ENCODE measurements at regions not wholly inside any gene's neighbourhood (a gene's known extent, or its start where the extent isn't known, plus 50 kb on each side); places are given as distances from the start of the nearest gene placed in this dataset.

GRCh38 chr1:40921981-40922677, 57.4 kb upstream of the CTPS1 start (continued):
- TF ChIP-seq REST (IDR thresholded peaks at IDR 0.05; ENCODE audit: low read depth, low read length) (no peak), RAD21 (IDR thresholded peaks at IDR 0.05; ENCODE audit: low read length) (no peak), JUND (IDR thresholded peaks at IDR 0.05) (no peak), NRF1 (IDR thresholded peaks at IDR 0.05; ENCODE audit: low read depth, low read length) (no peak), RCOR1 (IDR thresholded peaks at IDR 0.05; ENCODE audit: low read length) (no peak), CHD2 (IDR thresholded peaks at IDR 0.05; ENCODE audit: low read length, partially characterized antibody) (no peak), FOXJ3 (CRISPR knock-in tag; IDR thresholded peaks at IDR 0.05) (no peak), POLR2AphosphoS5 (IDR thresholded peaks at IDR 0.05; ENCODE audit: low read depth, low read length) (no peak)

- Histone ChIP-seq H3K27ac (ENCODE audit: low read depth in 2 of 2, low read length in 1 of 2) (no peak overlapping the region), H3K27me3 (ENCODE audit: insufficient read depth) (no peaks in the 10 kb centered on the region), H3K4me2 (no peak overlapping the region), H3K4me3 (ENCODE audit: low read depth in 2 of 2, low read length in 1 of 2) (no peak overlapping the region), H3K36me3 (replicated peaks in 1 of 2; ENCODE audit: control insufficient read depth in 1 of 2, insufficient read depth in 2 of 2, low read length in 1 of 2) (no peaks in the 10 kb centered on the region), H3K9me2 (no peaks in the 10 kb centered on the region), H3K9ac (no peak overlapping the region), H3K79me2 (ENCODE audit: insufficient read depth) (no peaks in the 10 kb centered on the region), H2AFZ (ENCODE audit: low read depth) (no peak overlapping the region), H4K20me1 (ENCODE audit: insufficient read depth) (no peaks in the 10 kb centered on the region), H3F3A (replicated peaks; ENCODE audit: insufficient read depth) (peaks cover 2% of the 10 kb centered on the region), H3K9me3 (no peaks in the 10 kb centered on the region), H3K4me1 (ENCODE audit: control insufficient read depth in 1 of 2, insufficient read depth in 2 of 2, low read depth in 1 of 2, low read length in 1 of 2) (peaks cover 0 to 3% of the 10 kb centered on the region in 2 experiments; a peak in 1 of 4 replicates)
- ChIA-PET CTCF (interaction anchor here (2.0 kb wide), 2 partner anchors 29 to 73 kb away, joined by 11 to 13 read pairs; no protein-coding TSS in a partner anchor), POLR2A (no interaction called here)
- TF ChIP-seq SMC3 (IDR thresholded peaks at IDR 0.05; ENCODE audit: low read depth, low read length) = no peak
- TF ChIP-seq RAD21 (IDR thresholded peaks at IDR 0.05; ENCODE audit: low read length) = no peak
- no peak for TF ChIP-seq NFIC (IDR thresholded peaks at IDR 0.05; ENCODE audit: borderline replicate concordance)
- TF ChIP-seq NRF1 (IDR thresholded peaks at IDR 0.05; ENCODE audit: low read depth, low read length) = no peak
- no peak for TF ChIP-seq ELF1 (IDR thresholded peaks at IDR 0.05)
- no peak for TF ChIP-seq PBX3 (IDR thresholded peaks at IDR 0.05)
- no peak for TF ChIP-seq MAX (IDR thresholded peaks at IDR 0.05; ENCODE audit: low read depth)
- TF ChIP-seq GABPA (IDR thresholded peaks at IDR 0.05; ENCODE audit: low read depth) = no peak
- TF ChIP-seq EZH2phosphoT487 (IDR thresholded peaks at IDR 0.05; ENCODE audit: borderline replicate concordance, low read depth) = no peak
- WGBS (ENCODE audit: low lambda C conversion rate) = 99% methylated on average over 6 of the region's 11 CpGs
- DNase-seq = no peak
These were observed 56.5 kb upstream of the CTPS1 start for GRCh38 chr1:40922969-40923368.

Data from SK-N-SH (cell line).